ENCODE measurements at regions not wholly inside any gene's neighbourhood (a gene's known extent, or its start where the extent isn't known, plus 50 kb on each side); places are given as distances from the start of the nearest gene placed in this dataset.

GRCh38 chr2:16196687-16197503 is 256.5 kb downstream of the MYCN start:
- Mint-ChIP-seq H3K27ac (ENCODE audit: unreplicated experiment) (no peak overlapping the region), H3K4me1 (ENCODE audit: low read depth, unreplicated experiment) (peaks cover 9% of the 10 kb centered on the region), H3K9me3 (ENCODE audit: unreplicated experiment) (peaks cover 3% of the 10 kb centered on the region), H3K36me3 (ENCODE audit: unreplicated experiment) (no peaks in the 10 kb centered on the region), H3K4me3 (ENCODE audit: unreplicated experiment) (no peak overlapping the region), H3K27me3 (ENCODE audit: unreplicated experiment) (peaks cover 3% of the 10 kb centered on the region)
- DNase-seq: no peak
- no peak for TF ChIP-seq CTCF (IDR thresholded peaks at IDR 0.05; ENCODE audit: partially characterized antibody, unreplicated experiment)

GRCh38 chr2:16195681-16196070 is 255.3 kb downstream of the MYCN start:
- Mint-ChIP-seq H3K27ac (ENCODE audit: unreplicated experiment) (no peak overlapping the region), H3K36me3 (ENCODE audit: unreplicated experiment) (no peaks in the 10 kb centered on the region), H3K4me3 (ENCODE audit: unreplicated experiment) (no peak overlapping the region), H3K4me1 (ENCODE audit: low read depth, unreplicated experiment) (peaks cover 5% of the 10 kb centered on the region), H3K27me3 (ENCODE audit: unreplicated experiment) (peaks cover 3% of the 10 kb centered on the region), H3K9me3 (ENCODE audit: unreplicated experiment) (no peaks in the 10 kb centered on the region)
- no peak for DNase-seq
- TF ChIP-seq CTCF (IDR thresholded peaks at IDR 0.05; ENCODE audit: partially characterized antibody, unreplicated experiment): no peak

- Mint-ChIP-seq H3K27me3 (ENCODE audit: unreplicated experiment) (peaks cover 3% of the 10 kb centered on the region), H3K27ac (ENCODE audit: unreplicated experiment) (no peak overlapping the region), H3K4me3 (ENCODE audit: unreplicated experiment) (no peak overlapping the region), H3K9me3 (ENCODE audit: unreplicated experiment) (no peaks in the 10 kb centered on the region), H3K36me3 (ENCODE audit: unreplicated experiment) (no peaks in the 10 kb centered on the region), H3K4me1 (ENCODE audit: low read depth, unreplicated experiment) (peaks cover 2% of the 10 kb centered on the region)
- TF ChIP-seq CTCF (IDR thresholded peaks at IDR 0.05; ENCODE audit: partially characterized antibody, unreplicated experiment): no peak
- DNase-seq: no peak
These were observed 254.8 kb downstream of the MYCN start for GRCh38 chr2:16194931-16195680.

GRCh38 chr2:16194530-16194929 is 254.2 kb downstream of the MYCN start:
- DNase-seq: no peak
- no peaks in the 10 kb centered on the region for H3K9me3 Mint-ChIP-seq (ENCODE audit: unreplicated experiment)
- H3K27ac Mint-ChIP-seq (ENCODE audit: unreplicated experiment): no peak overlapping the region
- no peaks in the 10 kb centered on the region for H3K36me3 Mint-ChIP-seq (ENCODE audit: unreplicated experiment)
- H3K4me3 Mint-ChIP-seq (ENCODE audit: unreplicated experiment): no peak overlapping the region
- H3K27me3 Mint-ChIP-seq (ENCODE audit: unreplicated experiment): peaks cover 3% of the 10 kb centered on the region
- TF ChIP-seq CTCF (IDR thresholded peaks at IDR 0.05; ENCODE audit: partially characterized antibody, unreplicated experiment): no peak
- H3K4me1 Mint-ChIP-seq (ENCODE audit: low read depth, unreplicated experiment): no peaks in the 10 kb centered on the region

GRCh38 chr2:16194096-16194390 is 253.7 kb downstream of the MYCN start:
- no peak for TF ChIP-seq CTCF (IDR thresholded peaks at IDR 0.05; ENCODE audit: partially characterized antibody, unreplicated experiment)
- Mint-ChIP-seq H3K27me3 (ENCODE audit: unreplicated experiment) (peaks cover 3% of the 10 kb centered on the region), H3K9me3 (ENCODE audit: unreplicated experiment) (no peaks in the 10 kb centered on the region), H3K27ac (ENCODE audit: unreplicated experiment) (no peak overlapping the region), H3K36me3 (ENCODE audit: unreplicated experiment) (no peaks in the 10 kb centered on the region), H3K4me3 (ENCODE audit: unreplicated experiment) (no peak overlapping the region), H3K4me1 (ENCODE audit: low read depth, unreplicated experiment) (peaks cover 2% of the 10 kb centered on the region)
- DNase-seq: no peak
